WI38 (cell line): ENCODE measurements at regions not wholly inside any gene's neighbourhood (a gene's known extent, or its start where the extent isn't known, plus 50 kb on each side); places are given as distances from the start of the nearest gene placed in this dataset.

Experiments used
- H3K4me3 ChIP-seq: 2 replicates; pipeline ENCODE4 v1.5.1; 2011; ENCODE audit warnings: low read depth, mild to moderate bottlenecking, control low read depth, low read length
- TF ChIP-seq, protein P1 (sequence below): IDR thresholded peaks from 2 replicates; pipeline ENCODE4 v1.5.1; 2012; ENCODE audit warnings: low read depth, mild to moderate bottlenecking, control low read depth, low read length

DNA sequence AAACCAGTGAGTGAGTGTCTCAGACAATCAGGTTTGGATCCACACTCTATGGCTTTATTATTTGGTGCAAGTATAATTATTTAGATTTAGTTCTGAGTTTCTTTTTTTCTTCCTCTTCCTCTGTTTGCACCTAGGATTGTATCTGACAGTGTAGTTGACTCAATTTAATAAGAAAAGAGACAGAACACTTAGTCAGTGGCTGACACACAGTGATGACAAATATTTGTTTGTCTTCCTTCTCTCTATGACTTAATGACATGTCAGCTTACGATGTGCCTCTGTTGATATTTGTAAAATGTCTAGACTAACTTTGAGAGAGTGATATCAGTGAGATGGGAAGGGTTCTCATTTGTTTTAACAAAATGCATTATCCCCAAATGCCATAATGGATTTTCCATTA, 129.5 kb upstream of the SLC10A2 start:
- TF ChIP-seq, protein P1, sequence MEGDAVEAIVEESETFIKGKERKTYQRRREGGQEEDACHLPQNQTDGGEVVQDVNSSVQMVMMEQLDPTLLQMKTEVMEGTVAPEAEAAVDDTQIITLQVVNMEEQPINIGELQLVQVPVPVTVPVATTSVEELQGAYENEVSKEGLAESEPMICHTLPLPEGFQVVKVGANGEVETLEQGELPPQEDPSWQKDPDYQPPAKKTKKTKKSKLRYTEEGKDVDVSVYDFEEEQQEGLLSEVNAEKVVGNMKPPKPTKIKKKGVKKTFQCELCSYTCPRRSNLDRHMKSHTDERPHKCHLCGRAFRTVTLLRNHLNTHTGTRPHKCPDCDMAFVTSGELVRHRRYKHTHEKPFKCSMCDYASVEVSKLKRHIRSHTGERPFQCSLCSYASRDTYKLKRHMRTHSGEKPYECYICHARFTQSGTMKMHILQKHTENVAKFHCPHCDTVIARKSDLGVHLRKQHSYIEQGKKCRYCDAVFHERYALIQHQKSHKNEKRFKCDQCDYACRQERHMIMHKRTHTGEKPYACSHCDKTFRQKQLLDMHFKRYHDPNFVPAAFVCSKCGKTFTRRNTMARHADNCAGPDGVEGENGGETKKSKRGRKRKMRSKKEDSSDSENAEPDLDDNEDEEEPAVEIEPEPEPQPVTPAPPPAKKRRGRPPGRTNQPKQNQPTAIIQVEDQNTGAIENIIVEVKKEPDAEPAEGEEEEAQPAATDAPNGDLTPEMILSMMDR = no peak

DNA sequence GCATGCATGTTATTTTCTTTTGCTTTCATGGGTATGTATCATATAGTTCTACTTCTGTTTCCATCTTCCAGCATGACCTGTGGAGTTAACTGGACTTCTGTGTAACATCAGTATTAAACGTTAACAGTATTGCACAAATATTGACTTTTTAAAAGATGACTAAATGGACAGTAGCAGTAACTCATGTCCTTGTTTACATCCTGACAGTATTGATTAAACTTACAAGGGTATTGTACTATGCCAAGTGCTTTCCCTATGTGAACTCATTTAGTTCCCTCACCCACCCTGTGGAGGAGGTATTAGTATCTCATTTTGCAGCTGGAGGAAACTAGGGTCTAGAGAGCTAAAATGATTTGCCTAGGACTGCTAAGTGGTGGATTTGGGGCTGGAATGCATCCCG, 128.7 kb upstream of the SLC10A2 start:
- H3K4me3 ChIP-seq = no peak overlapping the region
- TF ChIP-seq, protein P1 = no peak

More for the DNA sequence above, 129.5 kb upstream of the SLC10A2 start:
- no peak overlapping the region for H3K4me3 ChIP-seq

GRCh38 chr13:103192511-103193135, 126.4 kb upstream of the SLC10A2 start:
- H3K4me3 ChIP-seq = no peak overlapping the region
- TF ChIP-seq, protein P1 = no peak

DNA sequence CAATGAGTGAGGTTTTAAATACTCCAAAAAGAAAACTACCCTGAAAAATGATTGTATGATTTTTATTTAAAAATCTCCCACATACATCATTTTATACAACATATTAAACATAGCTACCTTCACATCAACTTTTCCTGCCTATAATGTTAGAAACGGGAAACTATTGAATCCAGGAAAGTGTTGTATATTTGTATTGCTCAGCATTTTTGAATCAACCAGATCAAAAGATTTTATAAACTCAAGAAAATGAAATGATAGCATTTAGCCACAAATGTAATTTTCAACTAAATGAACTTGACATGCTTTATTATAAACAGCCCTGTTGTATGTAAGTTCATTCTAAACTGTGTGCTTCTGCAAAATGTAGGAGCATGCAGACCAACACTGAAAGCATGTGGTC, 124.6 kb upstream of the SLC10A2 start:
- TF ChIP-seq, protein P1 = no peak
- no peak overlapping the region for H3K4me3 ChIP-seq

DNA sequence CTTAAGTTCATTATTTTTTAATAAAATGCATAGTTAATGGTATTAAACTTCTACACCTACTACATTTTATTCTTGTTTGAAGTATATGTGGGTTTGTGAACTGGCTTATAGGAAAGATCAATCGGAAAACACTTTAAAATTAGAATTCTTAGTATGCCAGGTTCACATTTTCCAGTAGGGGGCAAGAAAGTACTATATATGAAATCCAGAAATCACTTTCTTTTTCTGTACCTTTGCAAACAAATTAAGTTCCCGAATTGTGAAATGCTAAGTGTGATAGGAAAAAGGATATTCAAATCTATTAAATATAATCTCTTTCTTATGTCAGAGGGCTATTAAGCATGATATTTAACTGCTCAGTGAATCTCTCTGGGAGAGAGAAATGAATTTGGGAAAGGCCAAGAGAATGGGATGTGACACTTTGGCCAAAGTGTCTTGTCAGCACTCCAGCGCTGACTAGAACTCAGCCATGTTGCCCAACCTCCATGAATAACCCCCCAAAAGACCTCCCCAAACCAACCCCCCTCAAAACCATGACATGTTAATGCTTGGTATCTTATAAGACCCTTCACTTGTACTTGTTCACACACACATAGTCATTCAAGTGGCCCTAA, 122.6 kb upstream of the SLC10A2 start:
- no peak overlapping the region for H3K4me3 ChIP-seq
- TF ChIP-seq, protein P1 = no peak

- TF ChIP-seq, protein P1 = no peak
Observed at GRCh38 chr13:103187721-103188156, 121.5 kb upstream of the SLC10A2 start.

DNA sequence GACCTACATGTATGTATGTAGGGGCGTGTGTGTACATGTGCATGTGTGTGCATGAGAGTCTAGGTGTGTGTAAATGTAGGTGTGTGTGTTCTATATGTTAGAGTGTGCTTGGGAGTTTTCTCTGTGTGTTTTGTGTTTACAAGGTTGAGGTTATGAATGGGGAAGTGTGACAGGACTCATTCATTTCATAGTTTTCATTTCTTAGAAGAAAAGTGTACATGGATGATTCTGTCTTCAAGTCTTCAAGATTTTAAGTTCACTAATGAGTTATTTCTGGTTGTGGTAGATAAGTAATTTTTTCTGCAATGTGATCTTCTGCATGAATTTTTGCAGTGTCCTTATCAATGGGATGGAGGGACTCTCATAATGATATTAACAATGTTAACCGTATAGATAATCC, 118.2 kb upstream of the SLC10A2 start:
- TF ChIP-seq, protein P1 = no peak
- H3K4me3 ChIP-seq = no peak overlapping the region

More at GRCh38 chr13:103187721-103188156, 121.5 kb upstream of the SLC10A2 start:
- H3K4me3 ChIP-seq = no peak overlapping the region
